PFSK-1 (cell line): ENCODE measurements at regions not wholly inside any gene's neighbourhood (a gene's known extent, or its start where the extent isn't known, plus 50 kb on each side); places are given as distances from the start of the nearest gene placed in this dataset.

ENCODE experiments used
- POLR2AphosphoS5 ChIP-seq: IDR thresholded peaks from 2 replicates; pipeline ENCODE4 v1.6.1; 2012; ENCODE audit warnings: low read depth, mild to moderate bottlenecking, control low read depth, low read length, moderate library complexity
- SIN3A ChIP-seq: IDR thresholded peaks from 2 replicates; pipeline ENCODE4 v1.6.1; 2012; ENCODE audit warnings: mild to moderate bottlenecking, low read length, moderate library complexity, borderline replicate concordance; ENCODE audit not compliant: insufficient read depth

GRCh38 chr7:17069146-17069545 is 187.4 kb upstream of the AGR3 start:
- TF ChIP-seq SIN3A (no peak), POLR2AphosphoS5 (no peak)
